ENCODE measurements at regions not wholly inside any gene's neighbourhood (a gene's known extent, or its start where the extent isn't known, plus 50 kb on each side); places are given as distances from the start of the nearest gene placed in this dataset.

DNA sequence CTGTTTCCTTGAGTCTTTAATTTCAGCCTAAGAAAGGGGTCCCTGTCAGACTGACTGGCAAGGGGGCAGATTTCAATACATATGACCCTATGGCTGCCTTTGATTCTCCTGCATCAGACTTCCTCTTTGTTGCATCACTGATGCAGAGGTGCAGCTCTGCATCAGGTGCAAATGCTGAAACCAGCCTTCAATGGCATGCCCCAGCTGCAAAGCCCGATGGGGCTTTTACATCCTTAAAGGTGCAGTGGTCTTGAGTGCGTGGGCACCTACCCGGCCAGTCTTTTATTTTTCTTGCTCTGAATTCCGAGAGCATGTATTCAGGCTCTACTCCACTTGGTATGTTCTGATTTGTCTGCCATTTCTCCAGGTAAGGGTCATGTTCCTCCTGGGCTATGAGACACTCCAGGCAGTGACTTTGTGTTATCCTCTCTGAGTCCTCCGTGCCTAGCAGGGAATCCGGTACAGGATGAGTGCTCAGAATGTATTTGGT is 169.5 kb downstream of the MYCN start:
- no peak overlapping the region for H3K27ac ChIP-seq (ENCODE audit: extremely low read depth, low read depth, low read length)
- 0 out of 2 replicates have a peak, but pooled peaks cover 3% of the 10 kb centered on the region for H3K4me1 ChIP-seq (ENCODE audit: control insufficient read depth, insufficient read depth, low read length)
- ChIA-PET CTCF (no interaction called here), POLR2A (no interaction called here)
- H3K9me3 ChIP-seq (ENCODE audit: control insufficient read depth, insufficient read depth, low read depth, low read length) = no peaks in the 10 kb centered on the region
- TF ChIP-seq, protein P1, sequence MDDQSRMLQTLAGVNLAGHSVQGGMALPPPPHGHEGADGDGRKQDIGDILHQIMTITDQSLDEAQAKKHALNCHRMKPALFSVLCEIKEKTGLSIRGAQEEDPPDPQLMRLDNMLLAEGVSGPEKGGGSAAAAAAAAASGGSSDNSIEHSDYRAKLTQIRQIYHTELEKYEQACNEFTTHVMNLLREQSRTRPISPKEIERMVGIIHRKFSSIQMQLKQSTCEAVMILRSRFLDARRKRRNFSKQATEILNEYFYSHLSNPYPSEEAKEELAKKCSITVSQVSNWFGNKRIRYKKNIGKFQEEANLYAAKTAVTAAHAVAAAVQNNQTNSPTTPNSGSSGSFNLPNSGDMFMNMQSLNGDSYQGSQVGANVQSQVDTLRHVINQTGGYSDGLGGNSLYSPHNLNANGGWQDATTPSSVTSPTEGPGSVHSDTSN (CRISPR knock-in tag; IDR thresholded peaks at IDR 0.05) = no peak
- TF ChIP-seq, protein P2, sequence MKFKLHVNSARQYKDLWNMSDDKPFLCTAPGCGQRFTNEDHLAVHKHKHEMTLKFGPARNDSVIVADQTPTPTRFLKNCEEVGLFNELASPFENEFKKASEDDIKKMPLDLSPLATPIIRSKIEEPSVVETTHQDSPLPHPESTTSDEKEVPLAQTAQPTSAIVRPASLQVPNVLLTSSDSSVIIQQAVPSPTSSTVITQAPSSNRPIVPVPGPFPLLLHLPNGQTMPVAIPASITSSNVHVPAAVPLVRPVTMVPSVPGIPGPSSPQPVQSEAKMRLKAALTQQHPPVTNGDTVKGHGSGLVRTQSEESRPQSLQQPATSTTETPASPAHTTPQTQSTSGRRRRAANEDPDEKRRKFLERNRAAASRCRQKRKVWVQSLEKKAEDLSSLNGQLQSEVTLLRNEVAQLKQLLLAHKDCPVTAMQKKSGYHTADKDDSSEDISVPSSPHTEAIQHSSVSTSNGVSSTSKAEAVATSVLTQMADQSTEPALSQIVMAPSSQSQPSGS (tag by site-specific recombination; IDR thresholded peaks at IDR 0.05; ENCODE audit: low read depth) = no peak
- TF ChIP-seq, protein P3, sequence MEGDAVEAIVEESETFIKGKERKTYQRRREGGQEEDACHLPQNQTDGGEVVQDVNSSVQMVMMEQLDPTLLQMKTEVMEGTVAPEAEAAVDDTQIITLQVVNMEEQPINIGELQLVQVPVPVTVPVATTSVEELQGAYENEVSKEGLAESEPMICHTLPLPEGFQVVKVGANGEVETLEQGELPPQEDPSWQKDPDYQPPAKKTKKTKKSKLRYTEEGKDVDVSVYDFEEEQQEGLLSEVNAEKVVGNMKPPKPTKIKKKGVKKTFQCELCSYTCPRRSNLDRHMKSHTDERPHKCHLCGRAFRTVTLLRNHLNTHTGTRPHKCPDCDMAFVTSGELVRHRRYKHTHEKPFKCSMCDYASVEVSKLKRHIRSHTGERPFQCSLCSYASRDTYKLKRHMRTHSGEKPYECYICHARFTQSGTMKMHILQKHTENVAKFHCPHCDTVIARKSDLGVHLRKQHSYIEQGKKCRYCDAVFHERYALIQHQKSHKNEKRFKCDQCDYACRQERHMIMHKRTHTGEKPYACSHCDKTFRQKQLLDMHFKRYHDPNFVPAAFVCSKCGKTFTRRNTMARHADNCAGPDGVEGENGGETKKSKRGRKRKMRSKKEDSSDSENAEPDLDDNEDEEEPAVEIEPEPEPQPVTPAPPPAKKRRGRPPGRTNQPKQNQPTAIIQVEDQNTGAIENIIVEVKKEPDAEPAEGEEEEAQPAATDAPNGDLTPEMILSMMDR (tag by site-specific recombination; IDR thresholded peaks at IDR 0.05) = no peak
- TF ChIP-seq ZNF138 (tag by site-specific recombination; IDR thresholded peaks at IDR 0.05; ENCODE audit: borderline replicate concordance) (no peak), TRIM28 (IDR thresholded peaks at IDR 0.05; ENCODE audit: borderline replicate concordance, low read length) (no peak), KLF1 (tag by site-specific recombination; IDR thresholded peaks at IDR 0.05) (no peak), ZNF2 (tag by site-specific recombination; IDR thresholded peaks at IDR 0.05) (no peak)
- TF ChIP-seq, protein P4, sequence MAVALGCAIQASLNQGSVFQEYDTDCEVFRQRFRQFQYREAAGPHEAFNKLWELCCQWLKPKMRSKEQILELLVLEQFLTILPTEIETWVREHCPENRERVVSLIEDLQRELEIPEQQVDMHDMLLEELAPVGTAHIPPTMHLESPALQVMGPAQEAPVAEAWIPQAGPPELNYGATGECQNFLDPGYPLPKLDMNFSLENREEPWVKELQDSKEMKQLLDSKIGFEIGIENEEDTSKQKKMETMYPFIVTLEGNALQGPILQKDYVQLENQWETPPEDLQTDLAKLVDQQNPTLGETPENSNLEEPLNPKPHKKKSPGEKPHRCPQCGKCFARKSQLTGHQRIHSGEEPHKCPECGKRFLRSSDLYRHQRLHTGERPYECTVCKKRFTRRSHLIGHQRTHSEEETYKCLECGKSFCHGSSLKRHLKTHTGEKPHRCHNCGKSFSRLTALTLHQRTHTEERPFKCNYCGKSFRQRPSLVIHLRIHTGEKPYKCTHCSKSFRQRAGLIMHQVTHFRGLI (tag by site-specific recombination; IDR thresholded peaks at IDR 0.05) = no peak
- H3K36me3 ChIP-seq (ENCODE audit: control insufficient read depth in 2 of 2, insufficient read depth in 1 of 2, low read length in 2 of 2) = no peaks in the 10 kb centered on the region
- H3K4me3 ChIP-seq (ENCODE audit: low read depth, low read length) = no peak overlapping the region

DNA sequence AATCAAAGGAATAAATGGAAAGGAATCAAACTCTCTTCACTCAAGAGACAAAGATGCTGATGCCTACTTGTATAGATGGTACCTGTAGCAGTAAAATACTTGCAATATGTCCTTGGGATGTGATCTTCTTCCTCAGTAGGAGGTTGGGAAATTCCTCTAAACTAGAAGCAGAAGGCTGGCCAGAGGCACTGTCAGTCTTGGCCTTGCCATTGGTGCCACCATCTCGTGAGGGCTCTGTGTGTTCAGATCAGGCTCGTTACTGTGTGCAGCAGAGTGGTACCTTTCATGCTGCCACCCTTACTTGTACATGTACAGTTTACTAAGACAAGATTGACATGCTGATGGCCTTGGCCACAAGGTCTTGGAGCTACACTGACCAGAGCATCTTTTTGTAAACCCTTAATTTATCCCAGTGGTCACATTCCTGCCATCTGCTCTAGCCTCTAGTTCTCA is 169.0 kb downstream of the MYCN start:
- no peak overlapping the region for H3K4me3 ChIP-seq (ENCODE audit: low read depth, low read length)
- ChIA-PET CTCF (no interaction called here), POLR2A (no interaction called here)
- H3K4me1 ChIP-seq (ENCODE audit: control insufficient read depth, insufficient read depth, low read length) = 0 out of 2 replicates have a peak, but pooled peaks cover 3% of the 10 kb centered on the region
- H3K9me3 ChIP-seq (ENCODE audit: control insufficient read depth, insufficient read depth, low read depth, low read length) = no peaks in the 10 kb centered on the region
- no peaks in the 10 kb centered on the region for H3K36me3 ChIP-seq (ENCODE audit: control insufficient read depth in 2 of 2, insufficient read depth in 1 of 2, low read length in 2 of 2)
- no peak overlapping the region for H3K27ac ChIP-seq (ENCODE audit: extremely low read depth, low read depth, low read length)
- no peak for TF ChIP-seq ZNF548 (tag by site-specific recombination; IDR thresholded peaks at IDR 0.05)
- TF ChIP-seq TCF7L2 (IDR thresholded peaks at IDR 0.05; ENCODE audit: borderline replicate concordance, low read depth, low read length) = no peak
- TF ChIP-seq, protein P5, sequence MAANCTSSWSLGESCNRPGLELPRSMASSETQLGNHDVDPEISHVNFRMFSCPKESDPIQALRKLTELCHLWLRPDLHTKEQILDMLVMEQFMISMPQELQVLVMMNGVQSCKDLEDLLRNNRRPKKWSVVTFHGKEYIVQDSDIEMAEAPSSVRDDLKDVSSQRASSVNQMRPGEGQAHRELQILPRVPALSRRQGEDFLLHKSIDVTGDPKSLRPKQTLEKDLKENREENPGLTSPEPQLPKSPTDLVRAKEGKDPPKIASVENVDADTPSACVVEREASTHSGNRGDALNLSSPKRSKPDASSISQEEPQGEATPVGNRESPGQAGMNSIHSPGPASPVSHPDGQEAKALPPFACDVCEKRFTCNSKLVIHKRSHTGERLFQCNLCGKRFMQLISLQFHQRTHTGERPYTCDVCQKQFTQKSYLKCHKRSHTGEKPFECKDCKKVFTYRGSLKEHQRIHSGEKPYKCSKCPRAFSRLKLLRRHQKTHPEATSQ (tag by site-specific recombination; IDR thresholded peaks at IDR 0.05) = no peak

DNA sequence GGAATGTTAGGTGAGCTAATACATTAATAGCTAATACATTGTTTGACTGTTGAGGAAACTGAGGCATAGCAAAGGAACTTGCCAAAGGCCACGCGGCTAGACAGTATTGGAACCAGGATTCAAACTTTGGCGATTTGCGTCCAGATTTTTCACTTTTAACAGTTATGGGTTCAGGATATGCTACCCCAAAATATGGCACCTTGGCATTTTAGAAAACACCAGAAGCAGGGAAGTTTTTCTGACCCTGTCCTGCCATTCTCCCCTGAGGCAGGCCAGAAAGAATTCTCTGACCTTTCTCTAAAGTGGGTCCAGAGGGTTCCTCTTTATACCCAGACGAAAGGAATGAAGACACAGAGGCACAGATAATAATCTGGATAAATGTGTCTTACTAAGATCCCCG is 166.9 kb downstream of the MYCN start:
- no peak for TF ChIP-seq GFI1B (tag by site-specific recombination; IDR thresholded peaks at IDR 0.05)
- TF ChIP-seq, protein P6, sequence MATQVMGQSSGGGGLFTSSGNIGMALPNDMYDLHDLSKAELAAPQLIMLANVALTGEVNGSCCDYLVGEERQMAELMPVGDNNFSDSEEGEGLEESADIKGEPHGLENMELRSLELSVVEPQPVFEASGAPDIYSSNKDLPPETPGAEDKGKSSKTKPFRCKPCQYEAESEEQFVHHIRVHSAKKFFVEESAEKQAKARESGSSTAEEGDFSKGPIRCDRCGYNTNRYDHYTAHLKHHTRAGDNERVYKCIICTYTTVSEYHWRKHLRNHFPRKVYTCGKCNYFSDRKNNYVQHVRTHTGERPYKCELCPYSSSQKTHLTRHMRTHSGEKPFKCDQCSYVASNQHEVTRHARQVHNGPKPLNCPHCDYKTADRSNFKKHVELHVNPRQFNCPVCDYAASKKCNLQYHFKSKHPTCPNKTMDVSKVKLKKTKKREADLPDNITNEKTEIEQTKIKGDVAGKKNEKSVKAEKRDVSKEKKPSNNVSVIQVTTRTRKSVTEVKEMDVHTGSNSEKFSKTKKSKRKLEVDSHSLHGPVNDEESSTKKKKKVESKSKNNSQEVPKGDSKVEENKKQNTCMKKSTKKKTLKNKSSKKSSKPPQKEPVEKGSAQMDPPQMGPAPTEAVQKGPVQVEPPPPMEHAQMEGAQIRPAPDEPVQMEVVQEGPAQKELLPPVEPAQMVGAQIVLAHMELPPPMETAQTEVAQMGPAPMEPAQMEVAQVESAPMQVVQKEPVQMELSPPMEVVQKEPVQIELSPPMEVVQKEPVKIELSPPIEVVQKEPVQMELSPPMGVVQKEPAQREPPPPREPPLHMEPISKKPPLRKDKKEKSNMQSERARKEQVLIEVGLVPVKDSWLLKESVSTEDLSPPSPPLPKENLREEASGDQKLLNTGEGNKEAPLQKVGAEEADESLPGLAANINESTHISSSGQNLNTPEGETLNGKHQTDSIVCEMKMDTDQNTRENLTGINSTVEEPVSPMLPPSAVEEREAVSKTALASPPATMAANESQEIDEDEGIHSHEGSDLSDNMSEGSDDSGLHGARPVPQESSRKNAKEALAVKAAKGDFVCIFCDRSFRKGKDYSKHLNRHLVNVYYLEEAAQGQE (tag by site-specific recombination; IDR thresholded peaks at IDR 0.05) = no peak
- no peak for TF ChIP-seq ZNF677 (tag by site-specific recombination; IDR thresholded peaks at IDR 0.05)
- TF ChIP-seq ZSCAN23 (tag by site-specific recombination; IDR thresholded peaks at IDR 0.05) = no peak
- no peak for TF ChIP-seq ZNF747 (tag by site-specific recombination; IDR thresholded peaks at IDR 0.05)
- TF ChIP-seq ZNF76 (tag by site-specific recombination; IDR thresholded peaks at IDR 0.05; ENCODE audit: borderline replicate concordance, low read depth) = no peak
- no peak for TF ChIP-seq GLI4 (tag by site-specific recombination; IDR thresholded peaks at IDR 0.05)
- no peak for TF ChIP-seq ZNF157 (tag by site-specific recombination; IDR thresholded peaks at IDR 0.05)
- no peak for TF ChIP-seq FEZF1 (tag by site-specific recombination; IDR thresholded peaks at IDR 0.05)
- no peak overlapping the region for H3K27ac ChIP-seq (ENCODE audit: extremely low read depth, low read depth, low read length)
- no peaks in the 10 kb centered on the region for H3K9me3 ChIP-seq (ENCODE audit: control insufficient read depth, insufficient read depth, low read depth, low read length)
- CTCF ChIA-PET = no interaction called here
- no peaks in the 10 kb centered on the region for H3K36me3 ChIP-seq (ENCODE audit: control insufficient read depth in 2 of 2, insufficient read depth in 1 of 2, low read length in 2 of 2)
- H3K4me1 ChIP-seq (ENCODE audit: control insufficient read depth, insufficient read depth, low read length) = peaks cover 3% of the 10 kb centered on the region; the same call in 1 of the 2 replicates
- POLR2A ChIA-PET = no interaction called here
- no peak overlapping the region for H3K4me3 ChIP-seq (ENCODE audit: low read depth, low read length)
